Activated naive CD8-positive, alpha-beta T cell treated with anti-CD3 and anti-CD28 coated beads, Interleukin-2, amount 50 U/mL, for 24 hours (primary cell): ENCODE measurements at regions not wholly inside any gene's neighbourhood (a gene's known extent, or its start where the extent isn't known, plus 50 kb on each side); places are given as distances from the start of the nearest gene placed in this dataset.

ENCODE experiments used
- ATAC-seq: fragments of 150-1000 bp; cut with Tn5 transposase; one replicate; pipeline ENCODE4 v1.10.0; 2021
- DNase-seq: peaks from one replicate; pipeline ENCODE4 v3.0.0; 2021
- H3K27ac Mint-ChIP-seq: one replicate; pipeline ENCODE4 v1.8.0; 2021; ENCODE audit warnings: mild to moderate bottlenecking, mixed read lengths
- H3K27me3 Mint-ChIP-seq: one replicate; pipeline ENCODE4 v1.8.0; 2021; ENCODE audit warnings: mixed read lengths
- H3K36me3 Mint-ChIP-seq: one replicate; pipeline ENCODE4 v1.8.0; 2021; ENCODE audit warnings: low read depth, mixed read lengths
- H3K4me1 Mint-ChIP-seq: one replicate; pipeline ENCODE4 v1.8.0; 2021; ENCODE audit warnings: mixed read lengths
- H3K4me3 Mint-ChIP-seq: one replicate; pipeline ENCODE4 v1.8.0; 2021; ENCODE audit warnings: mild to moderate bottlenecking, moderate library complexity, mixed read lengths
- H3K9me3 Mint-ChIP-seq: one replicate; pipeline ENCODE4 v1.8.0; 2021; ENCODE audit warnings: mixed read lengths

DNA sequence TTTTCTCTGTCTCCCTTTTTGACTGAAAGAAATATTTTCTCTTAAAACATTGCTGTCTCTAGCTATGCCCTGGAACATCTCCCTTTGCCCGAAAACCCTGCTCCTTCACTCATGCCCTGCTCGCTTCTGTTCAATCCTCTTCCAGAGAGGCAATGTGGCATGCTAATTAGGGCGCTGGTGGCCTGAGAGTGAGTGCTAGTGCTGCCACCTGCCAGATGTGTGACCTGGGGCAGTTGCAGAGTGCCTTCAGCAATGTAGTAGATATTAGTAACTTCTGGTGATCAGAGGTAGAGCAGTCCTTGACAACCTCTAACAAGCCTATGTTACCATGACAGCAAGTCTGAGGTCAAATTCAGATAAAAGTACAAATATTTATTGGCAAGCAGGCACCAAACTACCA is 119.5 kb upstream of the OSMR start:
- DNase-seq (no peak), ATAC-seq (no peak)
- Mint-ChIP-seq H3K9me3 (no peaks in the 10 kb centered on the region), H3K4me3 (no peak overlapping the region), H3K36me3 (no peaks in the 10 kb centered on the region), H3K27me3 (peaks cover 2% of the 10 kb centered on the region), H3K4me1 (no peaks in the 10 kb centered on the region), H3K27ac (no peak overlapping the region)

DNA sequence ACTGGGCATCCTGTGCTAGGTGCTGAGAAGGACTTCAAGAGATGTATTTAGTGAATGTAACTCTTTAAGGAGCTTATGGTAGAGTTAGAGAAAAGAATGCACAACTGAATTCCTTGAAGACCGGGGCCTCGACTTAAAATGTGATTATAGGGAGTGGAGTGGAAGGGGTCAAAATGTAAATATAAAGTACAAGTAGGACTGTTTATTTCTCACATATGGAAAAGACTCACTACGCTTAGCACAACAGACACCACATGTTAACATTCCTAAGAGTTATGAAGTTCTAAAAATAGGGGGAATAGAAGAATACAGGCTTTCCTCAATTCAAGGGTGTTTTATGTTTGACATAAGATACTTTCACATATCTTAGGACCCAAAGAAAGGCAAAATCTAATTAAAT is 117.8 kb upstream of the OSMR start:
- no peak overlapping the region for H3K4me3 Mint-ChIP-seq
- no peak for DNase-seq
- H3K4me1 Mint-ChIP-seq = no peaks in the 10 kb centered on the region
- H3K27me3 Mint-ChIP-seq = peaks cover 2% of the 10 kb centered on the region
- no peak for ATAC-seq
- H3K9me3 Mint-ChIP-seq = no peaks in the 10 kb centered on the region
- H3K27ac Mint-ChIP-seq = no peak overlapping the region
- H3K36me3 Mint-ChIP-seq = no peaks in the 10 kb centered on the region

DNA sequence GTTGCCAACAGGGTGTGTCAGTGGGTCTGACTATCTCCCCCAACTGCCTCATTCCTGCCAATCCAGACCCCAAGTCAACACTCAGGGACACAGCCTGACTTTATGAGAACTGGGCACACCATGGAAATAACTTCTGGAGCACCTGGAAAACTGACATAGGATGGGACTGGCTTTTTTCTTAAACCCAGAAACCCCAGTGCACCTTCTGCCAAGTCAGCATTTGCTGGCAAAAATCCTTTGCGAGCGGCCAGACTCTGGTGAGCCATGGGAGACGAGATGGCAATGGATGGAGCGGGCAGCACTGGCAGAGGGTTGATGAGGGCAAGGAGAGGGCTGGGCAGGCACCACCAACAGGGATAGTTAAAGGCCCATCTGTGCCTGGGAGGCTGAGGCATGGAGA is 114.4 kb upstream of the OSMR start:
- DNase-seq (no peak), ATAC-seq (no peak)
- H3K4me1 Mint-ChIP-seq = no peaks in the 10 kb centered on the region
- no peak overlapping the region for H3K4me3 Mint-ChIP-seq
- H3K27ac Mint-ChIP-seq = no peak overlapping the region
- no peaks in the 10 kb centered on the region for H3K36me3 Mint-ChIP-seq
- H3K27me3 Mint-ChIP-seq = no peaks in the 10 kb centered on the region
- no peaks in the 10 kb centered on the region for H3K9me3 Mint-ChIP-seq

DNA sequence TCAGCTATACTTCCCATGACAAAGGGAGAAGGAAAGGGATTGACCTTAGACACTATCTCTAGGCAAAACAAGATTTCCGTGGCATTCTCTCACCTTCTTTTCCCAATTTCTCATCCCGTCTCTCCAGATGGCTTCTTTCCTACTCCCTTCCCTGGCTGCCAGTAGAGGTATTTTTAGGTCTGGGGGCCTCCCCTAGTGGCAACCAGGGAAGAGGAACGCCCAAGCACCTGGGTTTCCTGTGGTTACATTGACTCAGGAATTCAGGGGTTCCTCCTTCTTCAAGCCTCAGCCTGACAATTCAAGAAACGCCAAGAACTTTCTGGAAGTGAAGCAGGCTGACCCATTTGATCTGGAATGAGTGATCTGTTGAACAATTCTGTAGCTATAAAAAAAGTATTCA is 111.5 kb upstream of the OSMR start:
- Mint-ChIP-seq H3K4me1 (no peaks in the 10 kb centered on the region), H3K9me3 (no peaks in the 10 kb centered on the region), H3K27me3 (no peaks in the 10 kb centered on the region), H3K4me3 (no peak overlapping the region), H3K27ac (no peak overlapping the region), H3K36me3 (no peaks in the 10 kb centered on the region)
- no peak for ATAC-seq
- DNase-seq = no peak

DNA sequence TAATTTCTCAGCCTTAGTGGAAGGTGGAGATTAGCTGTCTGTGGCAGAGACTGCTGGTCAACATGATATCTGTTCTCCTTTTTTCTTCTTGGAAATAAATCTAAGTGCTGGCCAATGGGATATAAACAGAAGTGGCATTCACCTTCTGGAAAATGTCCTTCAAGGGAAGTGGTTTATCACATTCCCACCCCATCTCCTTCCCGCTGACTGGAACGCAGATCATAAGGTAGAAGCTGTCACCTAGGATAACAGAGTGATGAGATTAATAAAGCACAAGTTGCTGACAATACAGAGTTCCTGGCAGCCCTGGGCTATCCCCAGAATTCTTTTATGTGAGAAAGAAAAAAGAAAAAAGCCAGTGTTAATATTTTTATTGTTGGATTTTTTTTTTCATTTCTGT is 109.7 kb upstream of the OSMR start:
- no peaks in the 10 kb centered on the region for H3K36me3 Mint-ChIP-seq
- H3K27me3 Mint-ChIP-seq = no peaks in the 10 kb centered on the region
- H3K9me3 Mint-ChIP-seq = no peaks in the 10 kb centered on the region
- no peak overlapping the region for H3K4me3 Mint-ChIP-seq
- no peak for DNase-seq
- no peaks in the 10 kb centered on the region for H3K4me1 Mint-ChIP-seq
- ATAC-seq = no peak
- H3K27ac Mint-ChIP-seq = no peak overlapping the region

DNA sequence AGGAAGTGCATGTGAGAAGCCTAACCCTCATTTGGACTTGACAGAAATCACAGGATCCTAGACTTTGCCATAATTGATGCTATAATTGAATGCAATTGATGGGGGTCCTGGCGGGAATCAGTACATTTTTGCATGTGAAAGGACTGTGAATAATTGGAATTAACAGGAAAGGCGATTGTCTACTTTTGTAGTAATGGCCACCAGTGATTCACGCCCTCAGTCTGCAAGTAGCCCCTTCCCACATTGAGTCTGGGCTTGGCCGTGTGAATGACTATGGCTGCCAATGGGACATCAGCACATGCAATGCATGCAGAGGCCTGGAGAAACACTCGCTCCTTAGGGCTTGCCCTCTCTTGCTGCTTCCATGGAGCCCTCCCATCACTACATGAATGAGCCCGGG is 107.8 kb upstream of the OSMR start:
- no peaks in the 10 kb centered on the region for H3K36me3 Mint-ChIP-seq
- no peak for DNase-seq
- peaks cover 5% of the 10 kb centered on the region for H3K9me3 Mint-ChIP-seq
- no peak overlapping the region for H3K4me3 Mint-ChIP-seq
- H3K27ac Mint-ChIP-seq = no peak overlapping the region
- no peak for ATAC-seq
- H3K27me3 Mint-ChIP-seq = peaks cover 2% of the 10 kb centered on the region
- no peaks in the 10 kb centered on the region for H3K4me1 Mint-ChIP-seq

DNA sequence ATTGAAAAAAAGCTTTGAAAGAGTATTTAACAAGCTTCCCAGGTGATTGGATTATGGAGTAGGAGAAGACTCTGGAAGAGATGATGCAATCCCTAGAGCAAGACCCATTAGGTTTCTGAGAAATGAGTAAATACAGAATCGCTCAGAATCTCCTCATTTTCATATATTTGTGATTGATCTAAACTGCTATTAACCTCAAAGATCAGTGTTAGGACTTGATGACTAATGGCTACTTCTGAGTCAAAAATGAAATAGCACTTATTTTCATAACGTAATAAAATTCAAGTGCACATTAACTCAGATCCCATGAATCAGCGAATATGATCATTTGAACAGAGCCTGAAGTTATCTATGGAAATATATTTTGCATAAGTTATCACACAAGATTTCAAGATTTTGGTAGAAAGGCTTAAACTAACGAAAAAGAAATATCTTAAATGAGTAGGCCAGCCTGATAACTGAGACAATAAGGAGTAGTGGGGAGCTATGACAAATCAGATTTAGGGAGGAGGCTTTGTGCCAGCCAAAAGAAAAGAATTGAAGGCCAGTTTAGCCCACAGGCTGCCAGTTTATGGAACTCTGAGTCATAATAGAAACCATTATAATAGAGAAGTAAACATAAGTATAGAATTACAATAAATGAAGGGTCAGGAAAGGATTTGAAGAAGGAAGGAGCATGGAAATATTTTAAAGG is 106.7 kb upstream of the OSMR start:
- H3K9me3 Mint-ChIP-seq = peaks cover 14% of the 10 kb centered on the region
- no peak overlapping the region for H3K27ac Mint-ChIP-seq
- H3K36me3 Mint-ChIP-seq = no peaks in the 10 kb centered on the region
- no peak for ATAC-seq
- no peaks in the 10 kb centered on the region for H3K4me1 Mint-ChIP-seq
- H3K4me3 Mint-ChIP-seq = no peak overlapping the region
- H3K27me3 Mint-ChIP-seq = peaks cover 2% of the 10 kb centered on the region
- no peak for DNase-seq

DNA sequence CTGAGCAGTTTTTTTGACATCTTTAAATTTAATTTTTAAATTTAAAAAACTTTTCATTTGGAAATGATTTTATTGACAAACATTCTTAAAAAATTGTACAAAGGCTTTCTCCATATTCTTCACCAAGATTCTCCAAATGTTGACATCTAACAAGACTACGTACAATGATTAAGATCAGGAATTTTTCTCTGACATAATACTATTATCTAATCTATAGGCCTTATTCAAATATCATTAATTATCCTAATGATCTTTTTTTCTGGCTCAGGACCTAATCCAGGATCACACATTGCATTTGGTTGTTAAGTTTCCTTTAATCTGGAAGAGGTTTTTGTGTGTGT is 106.1 kb upstream of the OSMR start:
- Mint-ChIP-seq H3K4me3 (no peak overlapping the region), H3K36me3 (no peaks in the 10 kb centered on the region), H3K4me1 (no peaks in the 10 kb centered on the region), H3K27me3 (peaks cover 2% of the 10 kb centered on the region), H3K27ac (no peak overlapping the region), H3K9me3 (peaks cover 14% of the 10 kb centered on the region)
- ATAC-seq = no peak
- no peak for DNase-seq

DNA sequence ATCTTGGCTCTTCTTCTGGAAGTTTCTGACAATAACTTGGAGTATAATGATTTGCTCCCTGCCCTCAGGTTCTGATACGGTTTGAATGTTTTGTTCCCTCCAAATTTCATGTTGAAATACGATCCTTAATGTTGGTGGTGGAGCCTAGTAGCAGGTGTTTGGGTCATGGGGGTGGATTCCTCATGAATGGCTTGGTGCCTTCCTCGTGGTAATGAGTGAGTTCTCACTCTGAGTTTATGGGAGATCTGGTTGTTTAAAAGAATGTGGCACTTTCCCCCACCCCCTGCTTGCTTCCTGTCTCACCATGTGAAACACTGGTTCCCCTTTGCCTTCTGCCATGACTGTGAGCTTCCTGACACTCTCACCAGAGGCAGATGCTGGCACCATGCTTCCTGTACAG is 103.0 kb upstream of the OSMR start:
- no peak for ATAC-seq
- H3K4me1 Mint-ChIP-seq = no peaks in the 10 kb centered on the region
- H3K36me3 Mint-ChIP-seq = no peaks in the 10 kb centered on the region
- H3K27me3 Mint-ChIP-seq = peaks cover 2% of the 10 kb centered on the region
- H3K4me3 Mint-ChIP-seq = no peak overlapping the region
- H3K9me3 Mint-ChIP-seq = peaks cover 14% of the 10 kb centered on the region
- no peak for DNase-seq
- H3K27ac Mint-ChIP-seq = no peak overlapping the region

DNA sequence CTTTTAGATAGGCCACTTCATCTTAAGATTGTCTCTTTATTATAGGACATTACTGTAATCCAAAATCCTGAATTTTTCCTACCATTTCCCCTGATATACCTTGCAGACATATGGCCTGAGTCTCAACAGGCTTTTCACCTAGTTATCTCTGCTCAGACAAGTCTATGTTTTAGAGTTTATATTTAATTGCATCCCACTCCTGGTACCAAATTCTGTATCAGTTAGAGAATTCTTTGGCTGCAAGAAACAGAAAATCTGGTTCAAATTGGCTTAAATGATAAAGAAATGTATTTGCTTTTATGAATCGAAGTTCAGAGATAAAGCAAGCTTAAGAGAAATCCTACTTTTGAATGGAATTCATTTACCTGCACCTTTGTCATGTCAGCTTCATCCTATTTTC is 102.2 kb upstream of the OSMR start:
- Mint-ChIP-seq H3K27ac (no peak overlapping the region), H3K4me3 (no peak overlapping the region), H3K4me1 (no peaks in the 10 kb centered on the region), H3K36me3 (no peaks in the 10 kb centered on the region), H3K9me3 (peaks cover 14% of the 10 kb centered on the region), H3K27me3 (peaks cover 2% of the 10 kb centered on the region)
- no peak for ATAC-seq
- no peak for DNase-seq

DNA sequence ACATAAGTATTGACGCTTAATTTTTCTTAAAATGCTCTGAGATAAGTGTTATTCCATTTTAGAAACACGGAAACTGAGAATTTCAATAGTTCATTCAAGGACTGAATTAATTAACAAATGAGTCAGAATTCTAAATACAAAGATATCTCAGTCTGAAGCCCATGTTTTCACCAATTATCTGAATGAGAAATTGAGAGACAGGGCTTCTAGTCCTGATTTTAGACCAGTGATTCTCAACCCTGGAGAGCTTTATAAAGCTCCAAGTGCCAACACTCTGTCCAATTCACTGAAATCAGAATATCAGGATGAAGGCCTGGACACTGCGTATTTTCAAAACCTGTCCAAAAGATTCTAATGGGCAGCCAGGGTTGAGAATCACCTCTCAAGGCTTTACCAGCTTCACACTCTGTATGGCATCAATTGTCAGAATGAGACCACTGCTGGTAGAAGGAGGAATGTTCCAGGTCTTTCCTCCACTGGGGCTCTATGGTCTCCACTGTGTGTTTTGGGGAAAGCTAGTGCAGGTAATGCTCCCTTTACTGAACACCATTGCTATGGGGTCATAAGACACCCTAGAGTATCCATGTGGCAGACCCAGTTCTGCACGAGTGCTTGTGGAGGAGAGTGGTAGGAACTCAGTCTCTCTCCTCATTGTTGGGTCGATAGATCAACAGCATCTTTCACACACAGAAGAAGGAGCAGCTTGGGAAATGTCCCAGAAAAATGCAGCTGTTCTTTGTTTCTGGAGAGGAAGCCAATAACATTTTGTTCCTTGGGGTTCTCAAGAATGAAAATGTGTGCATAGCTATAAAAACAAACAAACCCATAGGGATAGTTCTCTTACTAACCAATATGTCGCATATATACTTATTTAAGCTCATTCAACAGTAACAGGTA is 99.7 kb upstream of the OSMR start:
- no peaks in the 10 kb centered on the region for H3K36me3 Mint-ChIP-seq
- DNase-seq = no peak
- no peak for ATAC-seq
- H3K27me3 Mint-ChIP-seq = peaks cover 2% of the 10 kb centered on the region
- no peak overlapping the region for H3K27ac Mint-ChIP-seq
- H3K9me3 Mint-ChIP-seq = peaks cover 14% of the 10 kb centered on the region
- no peak overlapping the region for H3K4me3 Mint-ChIP-seq
- no peaks in the 10 kb centered on the region for H3K4me1 Mint-ChIP-seq

DNA sequence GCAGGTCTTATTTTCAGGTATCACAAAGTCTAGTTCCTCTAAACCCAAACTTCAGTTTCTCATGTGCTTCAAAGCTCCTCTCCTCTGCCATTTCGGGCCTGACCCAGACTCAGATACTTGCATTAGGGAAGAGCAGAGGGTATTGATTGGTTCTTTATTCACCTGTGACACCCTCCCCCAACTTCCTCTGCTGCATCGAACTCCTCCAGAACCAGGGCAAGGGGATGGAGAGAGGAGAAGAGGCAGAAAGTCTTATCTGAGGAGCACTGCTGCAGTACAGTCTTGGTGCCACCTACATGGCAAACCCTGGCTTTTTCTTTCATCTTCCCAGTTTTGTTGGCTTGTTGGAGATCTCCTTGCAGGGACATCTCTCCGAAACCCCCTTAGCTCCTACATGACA is 96.0 kb upstream of the OSMR start:
- Mint-ChIP-seq H3K27me3 (peaks cover 8% of the 10 kb centered on the region), H3K27ac (no peak overlapping the region), H3K4me1 (no peaks in the 10 kb centered on the region), H3K4me3 (no peak overlapping the region), H3K9me3 (no peaks in the 10 kb centered on the region), H3K36me3 (no peaks in the 10 kb centered on the region)
- ATAC-seq (no peak), DNase-seq (no peak)

DNA sequence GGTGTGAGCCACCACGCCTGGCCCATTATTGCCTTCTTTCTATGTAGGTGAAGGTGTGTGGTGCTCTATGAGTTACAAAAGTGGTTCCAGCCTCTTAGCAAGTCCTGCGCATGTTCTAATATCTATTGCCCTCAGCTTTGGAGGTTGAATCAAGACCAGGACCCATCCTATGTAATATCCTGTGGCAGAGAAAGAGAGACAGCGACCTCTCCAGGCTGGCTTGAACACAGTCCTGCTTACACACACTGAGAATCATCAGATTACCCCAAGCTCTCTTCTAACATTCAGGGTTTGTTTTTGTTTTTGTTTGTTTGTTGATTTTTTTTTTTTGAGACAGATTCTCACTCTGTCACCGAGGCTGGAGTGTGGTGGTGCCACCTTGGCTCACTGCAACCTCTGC is 94.7 kb upstream of the OSMR start:
- DNase-seq = no peak

DNA sequence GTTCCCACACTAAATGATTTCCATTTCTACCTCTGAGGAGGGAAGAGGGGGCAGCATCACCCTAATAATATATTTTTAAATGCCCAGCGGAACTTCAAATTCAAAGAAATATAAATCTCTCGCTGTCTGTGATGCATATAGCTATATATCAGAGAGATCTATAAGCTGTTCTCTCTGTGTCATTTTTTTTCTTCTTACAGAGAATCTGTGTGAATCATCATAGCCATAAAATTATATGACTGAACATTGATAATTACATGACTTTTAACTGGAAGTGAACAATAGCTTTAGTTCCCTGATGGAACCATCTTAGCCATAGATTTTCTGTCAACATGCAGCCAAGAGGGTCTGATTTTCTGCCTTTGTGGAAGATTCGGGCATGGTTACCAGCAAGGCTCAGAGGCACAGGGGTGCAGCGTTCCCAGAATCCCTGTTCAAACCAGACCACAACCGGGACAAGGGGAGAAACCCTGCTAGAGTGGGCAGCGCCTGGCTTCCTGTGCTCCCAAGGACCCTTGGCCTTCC is 93.7 kb upstream of the OSMR start:
- Mint-ChIP-seq H3K27me3 (peaks cover 8% of the 10 kb centered on the region), H3K4me1 (no peaks in the 10 kb centered on the region), H3K4me3 (no peak overlapping the region), H3K27ac (no peak overlapping the region), H3K9me3 (no peaks in the 10 kb centered on the region), H3K36me3 (no peaks in the 10 kb centered on the region)
- no peak for ATAC-seq
- no peak for DNase-seq

More for the DNA sequence above, 94.7 kb upstream of the OSMR start:
- H3K27ac Mint-ChIP-seq = no peak overlapping the region
- no peaks in the 10 kb centered on the region for H3K9me3 Mint-ChIP-seq
- no peaks in the 10 kb centered on the region for H3K4me1 Mint-ChIP-seq
- peaks cover 8% of the 10 kb centered on the region for H3K27me3 Mint-ChIP-seq
- no peak for ATAC-seq
- no peaks in the 10 kb centered on the region for H3K36me3 Mint-ChIP-seq
- H3K4me3 Mint-ChIP-seq = no peak overlapping the region

DNA sequence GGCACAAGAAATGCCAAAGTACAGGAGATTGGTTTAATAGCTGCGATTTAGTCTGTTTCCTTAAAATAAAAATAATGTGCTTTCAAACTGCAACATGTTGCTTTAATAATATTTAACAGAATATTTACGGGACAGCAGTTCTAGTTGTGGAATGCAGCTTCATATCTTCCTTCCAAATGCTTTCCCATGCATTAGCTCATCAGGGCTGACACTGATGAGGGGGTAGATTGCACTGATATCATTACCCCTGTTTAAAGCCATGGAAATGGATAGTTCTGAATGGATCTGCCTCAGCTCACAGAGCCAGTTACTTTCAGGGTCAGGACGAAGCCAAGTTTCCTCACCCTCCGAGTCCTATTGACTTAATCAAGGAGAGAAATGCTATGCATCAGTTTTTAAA is 93.2 kb upstream of the OSMR start:
- ATAC-seq (no peak), DNase-seq (no peak)
- Mint-ChIP-seq H3K9me3 (no peaks in the 10 kb centered on the region), H3K4me3 (no peak overlapping the region), H3K36me3 (no peaks in the 10 kb centered on the region), H3K27me3 (peaks cover 8% of the 10 kb centered on the region), H3K27ac (no peak overlapping the region), H3K4me1 (no peaks in the 10 kb centered on the region)
